Smooth muscle cell (in vitro differentiated cells): ENCODE measurements at regions not wholly inside any gene's neighbourhood (a gene's known extent, or its start where the extent isn't known, plus 50 kb on each side); places are given as distances from the start of the nearest gene placed in this dataset.

ENCODE experiments used
- DNase-seq: peaks from one replicate; lab custom pipeline; 2025; ENCODE audit not compliant: unreplicated experiment; lab: John Stamatoyannopoulos, UW
- H2AFZ ChIP-seq: fragments of 200-600 bp; sonication (generic); 2 replicates; pipeline ENCODE4 v1.6.0; 2016; ENCODE audit warnings: antibody characterized with exemption, low read depth, mild to moderate bottlenecking
- H3F3A ChIP-seq: fragments of 200-600 bp; sonication (generic); 2 replicates; pipeline ENCODE4 v1.6.0; 2017; ENCODE audit warnings: antibody characterized with exemption, low read depth
- H3K27ac ChIP-seq: fragments of 200-600 bp; sonication (generic); 2 replicates; pipeline ENCODE4 v1.5.1; 2016; ENCODE audit warnings: low read depth, mild to moderate bottlenecking
- H3K27me3 ChIP-seq: fragments of 200-600 bp; sonication (generic); 2 replicates; pipeline ENCODE4 v1.6.1; 2016; ENCODE audit warnings: low read depth, mild to moderate bottlenecking
- H3K36me3 ChIP-seq: fragments of 200-600 bp; sonication (generic); 2 replicates; pipeline ENCODE4 v1.5.1; 2016; ENCODE audit warnings: low read depth
- H3K4me1 ChIP-seq: fragments of 200-600 bp; sonication (generic); 2 replicates; pipeline ENCODE4 v1.5.1; 2016; ENCODE audit warnings: low read depth
- H3K4me2 ChIP-seq: fragments of 200-600 bp; sonication (generic); 2 replicates; pipeline ENCODE4 v1.6.0; 2016; ENCODE audit warnings: mild to moderate bottlenecking
- H3K4me3 ChIP-seq: fragments of 200-600 bp; sonication (generic); 2 replicates; pipeline ENCODE4 v1.5.1; 2016; ENCODE audit warnings: mild to moderate bottlenecking
- H3K79me2 ChIP-seq: fragments of 200-600 bp; sonication (generic); 2 replicates; pipeline ENCODE4 v1.6.0; 2016; ENCODE audit warnings: low read depth, mild to moderate bottlenecking
- H3K9ac ChIP-seq: fragments of 200-600 bp; sonication (generic); 2 replicates; pipeline ENCODE4 v1.6.0; 2016; ENCODE audit warnings: low read depth
- H3K9me3 ChIP-seq: fragments of 200-600 bp; sonication (generic); replicated peaks from 2 replicates; pipeline ENCODE4 v1.5.1; 2016; ENCODE audit warnings: low read depth
- H4K20me1 ChIP-seq: fragments of 200-600 bp; sonication (generic); 2 replicates; pipeline ENCODE4 v1.6.0; 2016; ENCODE audit warnings: low read depth
- CTCF ChIP-seq: fragments of 200-600 bp; sonication (generic); IDR thresholded peaks from 2 replicates; pipeline ENCODE4 v1.5.1; 2017; ENCODE audit warnings: borderline replicate concordance, mild to moderate bottlenecking, antibody characterized with exemption; ENCODE audit not compliant: insufficient read depth, poor library complexity, severe bottlenecking
- WGBS: methylation state at CpG from one replicate; pipeline ENCODE4 v1.1.7; 2016; ENCODE audit warnings: low lambda C conversion rate; 5-methylcytosine and 5-hydroxymethylcytosine counted together

- Histone ChIP-seq H3K36me3 (no peaks in the 10 kb centered on the region), H4K20me1 (no peaks in the 10 kb centered on the region), H3K79me2 (no peaks in the 10 kb centered on the region), H3K9ac (no peak overlapping the region), H2AFZ (no peak overlapping the region), H3K9me3 (no peaks in the 10 kb centered on the region), H3K27ac (peak overlapping the region; percentile 64), H3K4me3 (no peak overlapping the region), H3K4me1 (no peaks in the 10 kb centered on the region), H3F3A (peaks cover 7% of the 10 kb centered on the region), H3K27me3 (no peaks in the 10 kb centered on the region), H3K4me2 (peak overlapping the region; percentile 68)
- DNase-seq, result no peak
- TF ChIP-seq CTCF, result no peak
- 71% methylated on average over 6 of the region's 6 CpGs for WGBS
Observed at GRCh38 chr13:106243011-106243565, 292.4 kb downstream of the EFNB2 start.

GRCh38 chr13:106241974-106242953 is 293.2 kb downstream of the EFNB2 start:
- Histone ChIP-seq H3K79me2 (no peaks in the 10 kb centered on the region), H3K9me3 (no peaks in the 10 kb centered on the region), H3K9ac (peak overlapping the region; percentile 12), H4K20me1 (no peaks in the 10 kb centered on the region), H3F3A (peaks cover 7% of the 10 kb centered on the region), H3K27me3 (no peaks in the 10 kb centered on the region), H3K4me1 (no peaks in the 10 kb centered on the region), H3K4me2 (peak overlapping the region; percentile 68), H3K27ac (peak overlapping the region; percentile 64), H2AFZ (no peak overlapping the region), H3K4me3 (no peak overlapping the region), H3K36me3 (no peaks in the 10 kb centered on the region)
- WGBS, result 11% methylated on average over 10 of the region's 10 CpGs
- DNase-seq, result no peak
- TF ChIP-seq CTCF, result no peak

- H3F3A ChIP-seq, result peaks cover 7% of the 10 kb centered on the region
Observed at GRCh38 chr13:106238690-106239089, 296.8 kb downstream of the EFNB2 start.

More at GRCh38 chr13:106238690-106239089, 296.8 kb downstream of the EFNB2 start:
- TF ChIP-seq CTCF, result no peak
- DNase-seq, result no peak
- WGBS, result 83% methylated on average over 8 of the region's 8 CpGs
- no peak overlapping the region for H3K9ac ChIP-seq
- no peaks in the 10 kb centered on the region for H3K27me3 ChIP-seq
- H3K36me3 ChIP-seq, result no peaks in the 10 kb centered on the region
- H4K20me1 ChIP-seq, result no peaks in the 10 kb centered on the region
- H3K27ac ChIP-seq, result no peak overlapping the region
- H3K4me2 ChIP-seq, result no peak overlapping the region
- H3K4me3 ChIP-seq, result no peak overlapping the region
- H3K9me3 ChIP-seq, result no peaks in the 10 kb centered on the region
- H2AFZ ChIP-seq, result no peak overlapping the region
- no peaks in the 10 kb centered on the region for H3K4me1 ChIP-seq
- no peaks in the 10 kb centered on the region for H3K79me2 ChIP-seq
